ENCODE measurements at regions not wholly inside any gene's neighbourhood (a gene's known extent, or its start where the extent isn't known, plus 50 kb on each side); places are given as distances from the start of the nearest gene placed in this dataset.

DNA sequence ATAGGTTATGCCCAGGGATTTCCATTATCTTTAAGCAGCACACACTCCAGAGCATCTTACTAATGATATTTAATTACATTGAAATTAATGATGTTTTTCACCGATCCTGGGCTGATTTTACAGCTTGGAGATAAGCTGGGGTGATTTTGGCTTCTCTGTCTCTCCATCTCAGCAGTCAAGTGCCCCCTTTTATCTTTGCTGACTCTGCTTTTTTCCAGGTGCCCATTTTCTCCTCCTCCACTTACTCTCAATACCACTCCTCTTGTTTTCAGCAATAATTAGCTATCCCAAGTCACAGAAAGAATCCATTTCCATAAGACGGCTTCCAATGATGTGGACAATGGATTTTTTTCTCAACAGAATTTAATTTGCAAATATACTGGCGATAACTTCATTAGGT, 266.7 kb downstream of the GBA3 start:
- Mint-ChIP-seq H3K27ac (no peak overlapping the region), H3K9me3 (ENCODE audit: insufficient read depth) (peaks cover 2% of the 10 kb centered on the region), H3K27me3 (no peaks in the 10 kb centered on the region), H3K4me3 (no peak overlapping the region), H3K4me1 (no peaks in the 10 kb centered on the region)
- no peak for DNase-seq
- intact Hi-C loops (cut with micrococcal nuclease) = no loop called here
- Histone ChIP-seq H3K27me3 (replicated peaks in 1 of 4; ENCODE audit: control extremely low read depth in 1 of 4, control insufficient read depth in 3 of 4, insufficient read depth in 4 of 4, low read length in 3 of 4) (no peaks in the 10 kb centered on the region), H3K4me3 (ENCODE audit: control extremely low read depth in 1 of 5, extremely low read depth in 1 of 5, insufficient read depth in 1 of 5, low read depth in 2 of 5, low read length in 4 of 5) (no peak overlapping the region), H3K9me3 (ENCODE audit: control extremely low read depth in 1 of 3, control insufficient read depth in 2 of 3, insufficient read depth in 1 of 3, low read length in 2 of 3) (no peaks in the 10 kb centered on the region), H3K9ac (ENCODE audit: low read length) (no peak overlapping the region), H3K4me1 (ENCODE audit: control insufficient read depth in 2 of 2, insufficient read depth in 2 of 2, low read length in 2 of 2) (no peaks in the 10 kb centered on the region), H3K79me2 (ENCODE audit: control insufficient read depth, insufficient read depth, low read length) (no peaks in the 10 kb centered on the region), H4K20me1 (ENCODE audit: control insufficient read depth, insufficient read depth, low read length, poor library complexity, severe bottlenecking) (no peaks in the 10 kb centered on the region), H3K4me2 (replicated peaks; ENCODE audit: low read depth, low read length, poor library complexity, severe bottlenecking) (no peak overlapping the region), H3K36me3 (replicated peaks in 1 of 2; ENCODE audit: control extremely low read depth in 1 of 2, control insufficient read depth in 1 of 2, extremely low read depth in 1 of 2, insufficient read depth in 2 of 2, low read length in 1 of 2) (no peaks in the 10 kb centered on the region), H3K27ac (ENCODE audit: low read length in 2 of 2) (no peak overlapping the region), H2AFZ (ENCODE audit: insufficient read depth, low read depth, low read length, poor library complexity, severe bottlenecking) (no peak overlapping the region)
- WGBS (ENCODE audit: insufficient coverage) = no CpG with 5 or more reads among the region's 3 CpGs
- ChIA-PET POLR2A (no interaction called here), CTCF (no interaction called here)
- TF ChIP-seq, protein P1, sequence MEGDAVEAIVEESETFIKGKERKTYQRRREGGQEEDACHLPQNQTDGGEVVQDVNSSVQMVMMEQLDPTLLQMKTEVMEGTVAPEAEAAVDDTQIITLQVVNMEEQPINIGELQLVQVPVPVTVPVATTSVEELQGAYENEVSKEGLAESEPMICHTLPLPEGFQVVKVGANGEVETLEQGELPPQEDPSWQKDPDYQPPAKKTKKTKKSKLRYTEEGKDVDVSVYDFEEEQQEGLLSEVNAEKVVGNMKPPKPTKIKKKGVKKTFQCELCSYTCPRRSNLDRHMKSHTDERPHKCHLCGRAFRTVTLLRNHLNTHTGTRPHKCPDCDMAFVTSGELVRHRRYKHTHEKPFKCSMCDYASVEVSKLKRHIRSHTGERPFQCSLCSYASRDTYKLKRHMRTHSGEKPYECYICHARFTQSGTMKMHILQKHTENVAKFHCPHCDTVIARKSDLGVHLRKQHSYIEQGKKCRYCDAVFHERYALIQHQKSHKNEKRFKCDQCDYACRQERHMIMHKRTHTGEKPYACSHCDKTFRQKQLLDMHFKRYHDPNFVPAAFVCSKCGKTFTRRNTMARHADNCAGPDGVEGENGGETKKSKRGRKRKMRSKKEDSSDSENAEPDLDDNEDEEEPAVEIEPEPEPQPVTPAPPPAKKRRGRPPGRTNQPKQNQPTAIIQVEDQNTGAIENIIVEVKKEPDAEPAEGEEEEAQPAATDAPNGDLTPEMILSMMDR (IDR thresholded peaks at IDR 0.05) = no peak
- no peak for TF ChIP-seq EZH2 (IDR thresholded peaks at IDR 0.05; ENCODE audit: borderline replicate concordance, insufficient read depth, low read depth, low read length, poor library complexity, severe bottlenecking)
- no peak for ATAC-seq (ENCODE audit: low read depth)

DNA sequence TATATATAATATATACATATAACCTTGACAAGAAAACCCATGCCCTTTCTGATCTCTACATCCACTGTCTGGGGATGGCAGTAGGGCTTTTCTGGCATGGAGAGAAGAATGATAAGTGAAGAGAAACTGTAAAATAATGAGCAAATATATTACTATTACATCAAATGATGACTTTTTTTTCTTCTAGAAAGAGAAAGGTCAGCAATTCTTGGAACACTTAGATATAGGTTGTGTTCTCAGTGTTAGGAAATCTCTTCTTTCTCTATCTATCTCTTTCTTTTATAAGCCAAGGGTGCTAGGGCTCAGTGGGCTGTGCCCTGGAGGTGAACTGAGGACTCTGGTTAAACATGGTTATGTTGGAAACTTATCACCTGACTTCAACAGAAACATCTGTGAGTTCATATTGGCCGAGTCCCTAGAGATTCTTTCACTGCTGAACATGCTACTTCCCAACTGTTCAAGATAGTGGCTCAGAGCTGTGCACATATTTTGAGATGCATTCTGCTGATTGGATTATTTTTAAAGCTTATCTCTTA, 265.1 kb downstream of the GBA3 start:
- POLR2A ChIA-PET = no interaction called here
- no CpG with 5 or more reads among the region's 1 CpG for WGBS (ENCODE audit: insufficient coverage)
- intact Hi-C loops (cut with micrococcal nuclease) = no loop called here
- Histone ChIP-seq H3K79me2 (ENCODE audit: control insufficient read depth, insufficient read depth, low read length) (no peaks in the 10 kb centered on the region), H3K4me3 (ENCODE audit: control extremely low read depth in 1 of 5, extremely low read depth in 1 of 5, insufficient read depth in 1 of 5, low read depth in 2 of 5, low read length in 4 of 5) (no peak overlapping the region), H3K4me2 (replicated peaks; ENCODE audit: low read depth, low read length, poor library complexity, severe bottlenecking) (no peak overlapping the region), H3K27me3 (replicated peaks in 1 of 4; ENCODE audit: control extremely low read depth in 1 of 4, control insufficient read depth in 3 of 4, insufficient read depth in 4 of 4, low read length in 3 of 4) (no peaks in the 10 kb centered on the region), H3K9me3 (ENCODE audit: control extremely low read depth in 1 of 3, control insufficient read depth in 2 of 3, insufficient read depth in 1 of 3, low read length in 2 of 3) (no peaks in the 10 kb centered on the region), H3K9ac (ENCODE audit: low read length) (no peak overlapping the region), H3K4me1 (ENCODE audit: control insufficient read depth in 2 of 2, insufficient read depth in 2 of 2, low read length in 2 of 2) (no peaks in the 10 kb centered on the region), H2AFZ (ENCODE audit: insufficient read depth, low read depth, low read length, poor library complexity, severe bottlenecking) (no peak overlapping the region), H3K36me3 (replicated peaks in 1 of 2; ENCODE audit: control extremely low read depth in 1 of 2, control insufficient read depth in 1 of 2, extremely low read depth in 1 of 2, insufficient read depth in 2 of 2, low read length in 1 of 2) (no peaks in the 10 kb centered on the region), H3K27ac (ENCODE audit: low read length in 2 of 2) (no peak overlapping the region), H4K20me1 (ENCODE audit: control insufficient read depth, insufficient read depth, low read length, poor library complexity, severe bottlenecking) (no peaks in the 10 kb centered on the region)
- ATAC-seq (ENCODE audit: low read depth) (no peak), DNase-seq (no peak)
- H3K9me3 Mint-ChIP-seq (ENCODE audit: insufficient read depth) = peaks cover 2% of the 10 kb centered on the region
- CTCF ChIA-PET = no interaction called here
- H3K4me3 Mint-ChIP-seq = no peak overlapping the region
- H3K4me1 Mint-ChIP-seq = no peaks in the 10 kb centered on the region
- no peaks in the 10 kb centered on the region for H3K27me3 Mint-ChIP-seq
- H3K27ac Mint-ChIP-seq = no peak overlapping the region
- TF ChIP-seq EZH2 (IDR thresholded peaks at IDR 0.05; ENCODE audit: borderline replicate concordance, insufficient read depth, low read depth, low read length, poor library complexity, severe bottlenecking) = no peak
- TF ChIP-seq, protein P1 (IDR thresholded peaks at IDR 0.05) = no peak
